ENCODE measurements at regions not wholly inside any gene's neighbourhood (a gene's known extent, or its start where the extent isn't known, plus 50 kb on each side); places are given as distances from the start of the nearest gene placed in this dataset.
"Not testable (repeated sequence)": the region's sequence is repeated elsewhere in the genome, so short reads cannot be mapped to it uniquely, and the experiment has no call there.

DNA sequence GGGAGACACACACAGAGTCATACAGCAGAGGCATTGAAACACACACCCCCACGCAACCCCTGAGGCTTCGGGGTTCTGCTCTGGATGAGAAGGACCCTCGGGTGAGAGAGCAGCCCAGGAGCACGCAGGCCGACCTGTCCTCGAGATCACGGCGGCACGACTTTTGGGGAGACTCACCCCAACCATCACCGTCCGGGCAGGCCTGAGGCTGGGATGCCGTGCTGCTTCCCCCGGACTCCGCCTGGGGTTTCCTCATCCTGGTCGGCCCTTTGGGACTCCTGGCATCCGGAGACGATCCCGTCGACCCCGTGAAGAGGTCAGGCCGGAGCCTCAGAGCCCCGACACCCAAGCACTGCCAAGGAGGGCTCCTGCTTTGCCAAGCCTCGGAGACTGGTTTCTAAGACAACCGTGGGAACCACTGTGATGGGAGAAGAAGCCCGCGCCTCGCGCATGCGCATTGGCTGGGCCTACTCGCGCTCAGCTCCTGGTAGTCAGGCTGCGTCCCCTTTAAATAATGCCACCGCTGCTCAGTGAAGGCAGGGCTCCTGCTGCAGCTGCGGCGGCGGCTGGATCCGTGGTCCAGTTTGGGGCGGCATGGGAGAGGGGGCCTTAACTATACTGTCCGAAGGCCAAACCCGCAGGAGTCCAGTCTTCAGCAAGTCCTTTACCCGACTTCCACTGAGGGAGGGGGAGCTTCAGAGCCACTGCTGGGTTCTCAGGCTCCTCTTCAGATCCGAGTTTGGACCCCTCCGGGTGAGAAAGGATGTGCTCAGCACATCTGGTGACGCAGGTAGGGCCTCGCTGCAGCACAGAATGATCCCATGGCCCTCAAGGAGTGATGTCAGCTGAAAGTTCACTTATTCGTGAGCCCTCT is 171.4 kb upstream of the ZNF337 start:
- peak; percentile 98 for FAIRE-seq
- TF ChIP-seq, protein P1, sequence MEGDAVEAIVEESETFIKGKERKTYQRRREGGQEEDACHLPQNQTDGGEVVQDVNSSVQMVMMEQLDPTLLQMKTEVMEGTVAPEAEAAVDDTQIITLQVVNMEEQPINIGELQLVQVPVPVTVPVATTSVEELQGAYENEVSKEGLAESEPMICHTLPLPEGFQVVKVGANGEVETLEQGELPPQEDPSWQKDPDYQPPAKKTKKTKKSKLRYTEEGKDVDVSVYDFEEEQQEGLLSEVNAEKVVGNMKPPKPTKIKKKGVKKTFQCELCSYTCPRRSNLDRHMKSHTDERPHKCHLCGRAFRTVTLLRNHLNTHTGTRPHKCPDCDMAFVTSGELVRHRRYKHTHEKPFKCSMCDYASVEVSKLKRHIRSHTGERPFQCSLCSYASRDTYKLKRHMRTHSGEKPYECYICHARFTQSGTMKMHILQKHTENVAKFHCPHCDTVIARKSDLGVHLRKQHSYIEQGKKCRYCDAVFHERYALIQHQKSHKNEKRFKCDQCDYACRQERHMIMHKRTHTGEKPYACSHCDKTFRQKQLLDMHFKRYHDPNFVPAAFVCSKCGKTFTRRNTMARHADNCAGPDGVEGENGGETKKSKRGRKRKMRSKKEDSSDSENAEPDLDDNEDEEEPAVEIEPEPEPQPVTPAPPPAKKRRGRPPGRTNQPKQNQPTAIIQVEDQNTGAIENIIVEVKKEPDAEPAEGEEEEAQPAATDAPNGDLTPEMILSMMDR (IDR thresholded peaks at IDR 0.05; ENCODE audit: insufficient read depth, low read length, severe bottlenecking), result no peak
- H3K27me3 ChIP-seq (ENCODE audit: control insufficient read depth, insufficient read depth, low read length), result peaks cover 3% of the 10 kb centered on the region
- DNase-seq (ENCODE audit: low read depth), result peak; percentile 52
- no peaks in the 10 kb centered on the region for H3K36me3 ChIP-seq (ENCODE audit: control insufficient read depth, insufficient read depth, low read length)
- peak overlapping the region; percentile 40 for H3K4me3 ChIP-seq (ENCODE audit: low read depth, low read length)

DNA sequence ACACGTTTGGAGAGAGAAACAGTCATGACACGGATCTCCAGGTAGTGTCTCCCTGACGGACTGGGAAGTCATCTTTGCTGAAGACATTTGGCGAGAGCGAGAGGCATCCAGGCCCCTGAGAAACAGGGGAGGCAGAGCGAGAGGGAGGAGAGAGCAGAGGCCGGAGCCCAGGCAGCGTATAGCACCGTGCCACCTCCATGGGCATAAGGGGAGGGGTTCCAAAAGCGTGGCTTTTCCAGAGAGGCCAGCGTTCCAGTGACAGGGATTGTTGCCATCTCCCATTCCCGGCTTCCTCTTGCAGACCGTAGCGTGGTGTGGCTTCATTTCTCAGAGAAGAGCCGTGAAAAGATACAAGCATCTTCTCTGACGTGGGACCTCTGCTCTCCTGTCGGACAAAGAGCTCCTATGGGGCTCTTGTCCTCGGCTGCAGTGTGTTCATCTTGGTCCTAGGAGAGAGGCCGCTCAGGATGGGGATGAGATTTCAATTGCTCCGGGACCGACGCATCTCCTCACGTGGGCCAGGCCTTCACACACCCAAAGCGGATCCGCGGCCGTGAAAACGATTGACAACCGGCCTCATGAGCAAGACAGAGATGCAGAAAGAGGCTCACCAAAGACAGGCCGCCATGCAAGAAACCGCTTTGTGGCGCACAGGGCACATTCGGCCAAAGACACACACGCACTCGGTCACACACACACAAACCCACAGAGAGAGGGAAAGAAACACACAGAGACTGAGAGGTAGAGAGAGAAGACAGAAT is 170.5 kb upstream of the ZNF337 start:
- H3K4me3 ChIP-seq (ENCODE audit: low read depth, low read length); DNase-seq (ENCODE audit: low read depth); FAIRE-seq; H3K27me3 ChIP-seq (ENCODE audit: control insufficient read depth, insufficient read depth, low read length); H3K36me3 ChIP-seq (ENCODE audit: control insufficient read depth, insufficient read depth, low read length): not testable (repeated sequence)

DNA sequence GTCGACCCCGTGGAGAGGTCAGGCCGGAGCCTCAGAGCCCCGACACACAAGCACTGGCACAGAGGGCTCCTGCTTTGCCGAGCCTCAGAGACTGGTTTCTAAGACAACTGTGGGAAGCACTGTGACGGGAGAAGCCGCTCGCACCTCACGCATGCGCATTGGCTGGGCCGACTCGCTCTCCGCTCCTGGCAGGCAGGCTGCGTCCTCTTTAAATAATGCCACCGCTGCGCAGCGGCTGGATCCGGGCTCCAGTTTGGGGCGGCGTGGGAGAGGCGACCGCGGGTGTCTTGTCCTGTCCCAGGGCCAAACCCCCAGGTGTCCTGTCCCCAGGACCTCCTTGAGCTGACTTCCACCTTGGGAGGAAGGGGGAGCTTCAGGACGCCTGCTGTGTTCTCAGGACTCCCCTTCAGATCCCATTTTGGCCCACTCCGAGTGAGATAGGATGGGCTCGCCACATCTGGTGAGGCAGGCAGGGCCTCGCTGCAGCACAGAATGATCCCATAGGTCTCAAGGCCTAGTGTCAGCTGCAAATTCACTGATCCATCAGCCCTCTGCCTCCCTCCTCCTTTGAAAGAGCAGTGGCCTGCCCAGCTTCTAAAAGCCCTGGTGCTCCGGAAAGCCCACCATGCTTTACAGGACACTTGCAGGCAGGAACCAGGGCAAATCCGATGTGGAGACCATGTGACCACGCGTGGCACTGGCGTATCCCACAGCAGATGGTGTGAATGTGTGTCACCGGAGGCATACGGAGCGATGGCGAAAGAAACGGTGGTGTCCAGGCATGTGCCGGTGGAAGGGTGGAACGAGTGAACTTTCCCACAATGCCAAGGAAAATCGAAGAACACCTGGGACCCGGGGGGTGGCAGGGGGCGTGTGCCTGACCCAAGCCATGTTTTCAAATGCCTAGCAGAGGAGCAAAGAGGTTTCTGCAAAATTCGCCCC is 169.3 kb upstream of the ZNF337 start:
- peak; percentile 52 for DNase-seq (ENCODE audit: low read depth)
- TF ChIP-seq, protein P1 (IDR thresholded peaks at IDR 0.05; ENCODE audit: insufficient read depth, low read length, severe bottlenecking), result no peak
- Histone ChIP-seq H3K4me3 (ENCODE audit: low read depth, low read length) (peak overlapping the region; percentile 25), H3K36me3 (ENCODE audit: control insufficient read depth, insufficient read depth, low read length) (no peaks in the 10 kb centered on the region), H3K27me3 (ENCODE audit: control insufficient read depth, insufficient read depth, low read length) (peaks cover 3% of the 10 kb centered on the region)
- no peak for FAIRE-seq

DNA sequence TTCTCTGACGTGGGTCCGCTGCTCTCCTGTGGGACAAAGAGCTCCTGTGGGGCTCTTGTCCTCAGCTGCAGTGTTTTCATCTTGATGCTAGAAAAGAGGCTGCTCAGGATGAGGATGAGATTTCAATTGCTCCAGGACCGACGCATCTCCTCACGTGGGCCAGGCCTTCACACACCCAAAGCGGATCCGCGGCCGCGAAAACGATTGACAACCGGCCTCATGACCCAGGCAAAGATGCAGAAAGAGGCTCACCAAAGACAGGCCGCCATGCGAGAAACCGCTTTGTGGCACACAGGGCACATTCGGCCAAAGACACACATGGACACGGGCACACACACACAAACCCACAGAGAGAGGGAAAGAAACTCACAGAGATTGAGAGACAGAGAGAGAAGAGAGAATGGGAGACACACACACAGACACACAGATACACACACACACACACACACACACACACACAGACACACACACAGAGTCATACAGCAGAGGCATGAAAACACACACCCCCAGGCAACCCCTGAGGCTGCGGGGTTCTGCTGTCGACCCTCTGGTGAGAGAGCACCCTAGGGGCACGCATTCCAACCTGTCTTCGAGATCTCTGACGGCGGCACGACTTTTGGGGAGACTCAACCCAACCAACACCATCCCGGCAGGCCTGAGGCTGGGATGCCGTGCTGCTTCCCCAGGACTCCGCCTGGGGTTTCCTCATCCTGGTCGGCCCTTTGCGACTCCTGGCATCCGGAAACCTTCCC is 168.5 kb upstream of the ZNF337 start:
- H3K36me3 ChIP-seq (ENCODE audit: control insufficient read depth, insufficient read depth, low read length); DNase-seq (ENCODE audit: low read depth); H3K27me3 ChIP-seq (ENCODE audit: control insufficient read depth, insufficient read depth, low read length); FAIRE-seq: not testable (repeated sequence)
- H3K4me3 ChIP-seq (ENCODE audit: low read depth, low read length), result peak overlapping the region; percentile 25

DNA sequence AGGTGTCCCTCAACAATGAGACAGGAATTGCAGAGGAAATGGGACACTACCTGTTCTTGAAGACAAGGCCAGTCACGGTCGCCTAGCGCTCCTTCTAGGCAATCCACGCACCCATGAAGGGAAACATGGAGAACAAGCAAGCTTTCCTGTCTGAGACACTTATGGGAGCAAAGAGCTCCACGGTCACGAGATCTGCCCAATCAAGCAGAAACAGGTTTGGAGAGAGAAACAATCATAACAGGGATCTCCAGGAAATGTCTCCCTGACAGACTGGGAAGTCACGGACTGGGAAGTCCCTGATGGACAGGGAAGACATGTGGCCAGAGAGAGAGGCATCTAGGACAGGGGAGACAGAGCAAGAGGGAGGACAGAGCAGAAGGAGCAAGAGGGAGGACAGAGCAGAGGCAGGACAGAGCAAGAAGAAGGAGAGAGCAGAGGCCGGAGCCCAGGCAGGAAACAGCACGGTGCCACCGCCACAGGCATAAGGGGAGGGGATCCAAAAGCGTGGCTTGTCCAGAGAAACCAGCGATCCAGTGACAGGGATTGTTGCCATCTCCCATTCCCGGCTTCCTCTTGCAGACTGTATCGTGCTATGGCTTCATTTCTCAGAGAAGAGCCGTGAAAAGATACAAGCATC is 167.8 kb upstream of the ZNF337 start:
- Histone ChIP-seq H3K36me3 (ENCODE audit: control insufficient read depth, insufficient read depth, low read length) (no peaks in the 10 kb centered on the region), H3K27me3 (ENCODE audit: control insufficient read depth, insufficient read depth, low read length) (peaks cover 9% of the 10 kb centered on the region), H3K4me3 (ENCODE audit: low read depth, low read length) (no peak overlapping the region)
- TF ChIP-seq, protein P1 (IDR thresholded peaks at IDR 0.05; ENCODE audit: insufficient read depth, low read length, severe bottlenecking), result no peak
- no peak for DNase-seq (ENCODE audit: low read depth)
- FAIRE-seq, result no peak
